ENCODE measurements at regions not wholly inside any gene's neighbourhood (a gene's known extent, or its start where the extent isn't known, plus 50 kb on each side); places are given as distances from the start of the nearest gene placed in this dataset.

DNA sequence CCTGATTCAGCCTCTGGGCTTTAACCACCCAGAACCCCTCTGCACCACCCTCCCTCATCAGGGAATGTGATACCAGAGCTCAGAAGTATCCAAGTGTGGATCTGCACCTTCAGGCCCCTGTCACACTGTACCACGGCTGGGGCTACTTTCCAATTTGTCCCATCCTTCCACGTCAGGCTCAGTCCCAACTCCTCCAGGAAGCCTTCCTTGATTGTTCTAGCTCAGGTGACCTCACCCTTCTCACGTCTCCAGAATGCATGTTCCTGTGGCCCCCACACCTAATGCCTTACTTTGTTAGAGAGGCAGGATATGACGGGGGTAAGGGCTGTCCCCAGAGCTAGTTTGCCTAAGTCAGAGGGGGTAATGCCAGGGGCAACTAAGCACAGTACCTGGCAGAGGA, 134.3 kb downstream of the TFCP2L1 start:
- TF ChIP-seq, protein P1, sequence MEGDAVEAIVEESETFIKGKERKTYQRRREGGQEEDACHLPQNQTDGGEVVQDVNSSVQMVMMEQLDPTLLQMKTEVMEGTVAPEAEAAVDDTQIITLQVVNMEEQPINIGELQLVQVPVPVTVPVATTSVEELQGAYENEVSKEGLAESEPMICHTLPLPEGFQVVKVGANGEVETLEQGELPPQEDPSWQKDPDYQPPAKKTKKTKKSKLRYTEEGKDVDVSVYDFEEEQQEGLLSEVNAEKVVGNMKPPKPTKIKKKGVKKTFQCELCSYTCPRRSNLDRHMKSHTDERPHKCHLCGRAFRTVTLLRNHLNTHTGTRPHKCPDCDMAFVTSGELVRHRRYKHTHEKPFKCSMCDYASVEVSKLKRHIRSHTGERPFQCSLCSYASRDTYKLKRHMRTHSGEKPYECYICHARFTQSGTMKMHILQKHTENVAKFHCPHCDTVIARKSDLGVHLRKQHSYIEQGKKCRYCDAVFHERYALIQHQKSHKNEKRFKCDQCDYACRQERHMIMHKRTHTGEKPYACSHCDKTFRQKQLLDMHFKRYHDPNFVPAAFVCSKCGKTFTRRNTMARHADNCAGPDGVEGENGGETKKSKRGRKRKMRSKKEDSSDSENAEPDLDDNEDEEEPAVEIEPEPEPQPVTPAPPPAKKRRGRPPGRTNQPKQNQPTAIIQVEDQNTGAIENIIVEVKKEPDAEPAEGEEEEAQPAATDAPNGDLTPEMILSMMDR (IDR thresholded peaks at IDR 0.05): no peak
- no peak for TF ChIP-seq EP300 (IDR thresholded peaks at IDR 0.05)
- TF ChIP-seq POLR2AphosphoS5 (IDR thresholded peaks at IDR 0.05): no peak
- TF ChIP-seq POLR2A (IDR thresholded peaks at IDR 0.05): no peak

All from upper lobe of left lung (tissue), 4 donors.